K562 (cell line): ENCODE measurements at regions not wholly inside any gene's neighbourhood (a gene's known extent, or its start where the extent isn't known, plus 50 kb on each side); places are given as distances from the start of the nearest gene placed in this dataset.

Experiments used
- ATAC-seq: fragments of 200-7000 bp; cut with Tn5 transposase; 3 replicates; pipeline ENCODE4 v1.9.1; 2020; ENCODE audit warnings: moderate library complexity
- BruUV-seq: library from RNA; stranded (reverse); fragments of 400-500 nt; replicated peaks from 2 replicates; lab custom pipeline; 2021; lab: Mats Ljungman, UMichigan
- CTCF ChIA-PET: fragments of 300-600 bp; formaldehyde crosslinking; extraction: SDS; loops from one replicate; lab custom pipeline; 2021; ENCODE audit warnings: low intra/inter-chr PET ratio; lab: Yijun Ruan, JAX
- POLR2A ChIA-PET: fragments of 300-600, 350-650 bp; sonication (Branson Sonifier 250); formaldehyde crosslinking; extraction: SDS; loops from one replicate; lab custom pipeline; 2021; ENCODE audit warnings: antibody characterized with exemption, inconsistent platforms; lab: Yijun Ruan, JAX
- DNase-seq, 4 experiments: peaks; one replicate each; pipeline versions ENCODE4 v3.0.0 to v3.0.0-alpha.2; 2011 to 2018; ENCODE audit warnings: low spot score in 3 of 4, mixed read lengths in 3 of 4; ENCODE audit errors: extremely low read depth in 1 of 4
- FAIRE-seq: peaks from 2 replicates; lab custom pipeline; 2011; peaks lifted over from hg19 to GRCh38; lab: Jason Lieb, UNC
- H2AFZ ChIP-seq: 2 replicates; pipeline ENCODE4 v1.6.0; 2011; ENCODE audit warnings: low read depth, low read length, control low read depth, inconsistent platforms
- H3K27ac ChIP-seq: fragments of 200-600 bp; 3 replicates; pipeline ENCODE4 v1.8.0; 2011; ENCODE audit warnings: low read depth, mild to moderate bottlenecking, control low read depth, inconsistent platforms, low read length, moderate library complexity, mixed read lengths; ENCODE audit errors: extremely low read depth
- H3K27me3 ChIP-seq, 2 experiments: fragments of 300-600 bp in 1 of 2; 2 replicates in 1 of 2; 3 replicates in 1 of 2; pipeline versions ENCODE4 v1.6.0 to v1.8.0; 2011; ENCODE audit warnings: inconsistent platforms in 2 of 2, low read length in 2 of 2, mild to moderate bottlenecking in 1 of 2, mixed read lengths in 1 of 2, moderate library complexity in 1 of 2; ENCODE audit not compliant: control insufficient read depth in 2 of 2, insufficient read depth in 2 of 2
- H3K36me3 ChIP-seq: fragments of 300-600 bp; 3 replicates; pipeline ENCODE4 v1.8.0; 2011; ENCODE audit warnings: mild to moderate bottlenecking, low read length, inconsistent platforms; ENCODE audit not compliant: control insufficient read depth, insufficient read depth
- H3K4me1 ChIP-seq, 2 experiments: fragments of 200-600 bp in 1 of 2; replicated peaks in 1 of 2; 2 replicates in 1 of 2; 3 replicates in 1 of 2; pipeline versions ENCODE4 v1.5.1 to v1.8.0; 2011; ENCODE audit warnings: inconsistent platforms in 2 of 2, low read length in 2 of 2, mild to moderate bottlenecking in 1 of 2, mixed read lengths in 1 of 2, moderate library complexity in 1 of 2; ENCODE audit not compliant: control insufficient read depth in 2 of 2, insufficient read depth in 2 of 2
- H3K4me2 ChIP-seq: 2 replicates; pipeline ENCODE4 v1.6.1; 2011; ENCODE audit warnings: low read length, control low read depth, inconsistent platforms, mixed read lengths; ENCODE audit not compliant: insufficient read depth
- H3K4me3 ChIP-seq: fragments of 200-600 bp; sonication (generic), shearing (Covaris generic); 2 replicates; pipeline ENCODE4 v1.5.1; 2016; ENCODE audit warnings: control low read depth, inconsistent platforms
- H3K79me2 ChIP-seq: fragments of 200-600 bp; 3 replicates; pipeline ENCODE4 v1.8.0; 2011; ENCODE audit warnings: low read length, inconsistent platforms; ENCODE audit not compliant: control insufficient read depth, insufficient read depth
- H3K9ac ChIP-seq, 2 experiments: 2 replicates each; pipeline versions ENCODE4 v1.6.0 to v1.6.1; 2011; ENCODE audit warnings: low read depth in 2 of 2, low read length in 2 of 2, control low read depth in 1 of 2, inconsistent platforms in 1 of 2, mild to moderate bottlenecking in 1 of 2, mixed read lengths in 1 of 2; ENCODE audit not compliant: insufficient read depth in 1 of 2
- H3K9me1 ChIP-seq: one replicate; pipeline ENCODE4 v1.6.0; 2011; ENCODE audit warnings: inconsistent platforms, mild to moderate bottlenecking, low read length, moderate library complexity; ENCODE audit not compliant: control insufficient read depth, insufficient read depth
- H3K9me3 ChIP-seq: replicated peaks from 2 replicates; pipeline ENCODE4 v1.5.1; 2011; ENCODE audit warnings: low read depth, low read length, inconsistent platforms; ENCODE audit not compliant: control insufficient read depth, insufficient read depth
- H4K20me1 ChIP-seq: replicated peaks from 2 replicates; pipeline ENCODE4 v1.6.1; 2011; ENCODE audit warnings: low read length, inconsistent platforms, mixed read lengths; ENCODE audit not compliant: control insufficient read depth, insufficient read depth
- CXXC5 ChIP-seq: fragments of 250-450 bp; sonication (Bioruptor Pico); IDR thresholded peaks from 2 replicates; pipeline ENCODE4 v1.8.0; 2022; ENCODE audit warnings: inconsistent platforms, mild to moderate bottlenecking, moderate library complexity
- FOXK2 ChIP-seq, 2 experiments: fragments of 450-650 bp; IDR thresholded peaks in 1 of 2; conservative IDR thresholded peaks in 1 of 2; 2 replicates each; pipeline ENCODE4 v1.6.1; 2016; ENCODE audit warnings: low read depth in 2 of 2, mild to moderate bottlenecking in 1 of 2
- MXI1 ChIP-seq: IDR thresholded peaks from 2 replicates; pipeline ENCODE4 v1.6.1; 2011; ENCODE audit warnings: low read depth, mild to moderate bottlenecking, improper control_type of control experiment, low read length
- NFE2L1 ChIP-seq: fragments of 450-650 bp; IDR thresholded peaks from 2 replicates; pipeline ENCODE4 v1.6.1; 2016; ENCODE audit warnings: missing genetic modification characterization, low read depth, mild to moderate bottlenecking, missing compliant biosample characterization, moderate library complexity, borderline replicate concordance
- POU5F1 ChIP-seq: fragments of 150-350 bp; IDR thresholded peaks from 2 replicates; pipeline ENCODE4 v1.6.1; 2014; ENCODE audit warnings: borderline replicate concordance, low read length, low read depth, mild to moderate bottlenecking; ENCODE audit not compliant: partially characterized antibody
- PURB ChIP-seq: sonication (generic); formaldehyde crosslinking; IDR thresholded peaks from 2 replicates; pipeline ENCODE4 v1.9.0; 2021; ENCODE audit warnings: low read depth, mild to moderate bottlenecking, missing genetic modification reagents
- TFE3 ChIP-seq: fragments of 450-650 bp; formaldehyde crosslinking; IDR thresholded peaks from 2 replicates; pipeline ENCODE4 v1.4.0; 2020; ENCODE audit warnings: mild to moderate bottlenecking, mixed read lengths
- XRCC4 ChIP-seq: IDR thresholded peaks from one replicate; pipeline ENCODE4 v1.6.1; 2011; ENCODE audit not compliant: insufficient read depth, insufficient read length; ENCODE audit errors: extremely low read depth
- ZNF696 ChIP-seq: fragments of 250-450 bp; sonication (Bioruptor Pico); conservative IDR thresholded peaks from 2 replicates; pipeline ENCODE4 v1.4.0; 2020; ENCODE audit warnings: mild to moderate bottlenecking, moderate library complexity
- WGBS: fragments of 100-300 bp; shearing (Covaris generic); methylation state at CpG from one replicate; pipeline ENCODE4 v1.1.6; 2016; ENCODE audit warnings: low coverage, mixed read lengths; ENCODE audit not compliant: insufficient coverage; ENCODE audit errors: missing lambda C conversion rate; 5-methylcytosine and 5-hydroxymethylcytosine counted together
- in situ Hi-C: fragments of 300-500 bp; cut with MboI; formaldehyde crosslinking; loops from 4 replicates; pipeline ENCODE4 v1.15.0; 2018; ENCODE audit warnings: inconsistent platforms, mixed read lengths
- intact Hi-C: fragments of 100-400 bp; cut with micrococcal nuclease; formaldehyde crosslinking; loops from 2 replicates; pipeline ENCODE4 v1.14.2; 2022

DNA sequence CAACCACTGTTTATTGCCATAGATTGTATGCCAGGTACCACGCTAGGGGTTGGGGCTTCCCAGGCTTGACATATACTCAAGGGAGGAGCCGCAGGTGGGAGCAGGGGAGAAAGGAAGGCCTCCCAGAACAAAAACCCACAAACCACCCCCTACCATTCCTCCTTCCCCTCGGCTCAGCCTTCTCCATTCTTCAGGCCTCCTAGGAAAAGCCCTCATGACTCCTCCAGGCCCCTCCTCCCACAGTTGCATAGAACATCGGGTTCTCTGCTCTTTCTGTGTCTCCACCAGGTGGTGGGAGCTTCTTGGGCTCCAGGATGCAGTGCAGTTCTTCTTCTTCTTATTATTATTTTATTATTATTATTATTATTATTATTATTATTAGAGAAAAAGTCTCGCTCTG lies 80.3 kb downstream of the ZFP36L2 start:
- in situ Hi-C loops, result loop anchor here (25.0 kb wide), 1 partner anchor 309 kb away; no protein-coding TSS in a partner anchor
- H3K27me3 ChIP-seq, result no peaks in the 10 kb centered on the region; a peak in 1 of 5 replicates
- H2AFZ ChIP-seq, result no peak overlapping the region
- H3K4me2 ChIP-seq, result no peak overlapping the region
- no peaks in the 10 kb centered on the region for H4K20me1 ChIP-seq
- CTCF ChIA-PET, result no interaction called here
- no peak overlapping the region; a peak in 1 of 4 replicates for H3K9ac ChIP-seq
- H3K9me3 ChIP-seq, result no peaks in the 10 kb centered on the region
- H3K79me2 ChIP-seq, result no peaks in the 10 kb centered on the region
- FAIRE-seq, result no peak
- H3K4me1 ChIP-seq, result peaks cover 0 to 5% of the 10 kb centered on the region in 2 experiments; a peak in 2 of 5 replicates
- no peaks in the 10 kb centered on the region for H3K9me1 ChIP-seq
- H3K4me3 ChIP-seq, result no peak overlapping the region
- no peak overlapping the region for H3K27ac ChIP-seq
- no TSS peak for BruUV-seq
- 58% methylated on average over 5 of the region's 5 CpGs for WGBS
- no peaks in the 10 kb centered on the region for H3K36me3 ChIP-seq
- ATAC-seq, result no peak
- POLR2A ChIA-PET, result no interaction called here
- intact Hi-C loops, result no loop called here
- TF ChIP-seq MXI1, result no peak
- no peak for TF ChIP-seq POU5F1
- no peak for TF ChIP-seq XRCC4
- no peak for TF ChIP-seq CXXC5 (CRISPR knock-in tag)
- no peak for TF ChIP-seq NFE2L1 (tag)
- TF ChIP-seq TFE3 (CRISPR knock-in tag), result no peak
- TF ChIP-seq ZNF696, result no peak
- no peak for TF ChIP-seq FOXK2 (conservative IDR thresholded peaks at IDR 0.05 in 1 of 2, IDR thresholded peaks at IDR 0.05 in 1 of 2; ENCODE audit: low read depth in 2 of 2)
- no peak for TF ChIP-seq PURB (CRISPR knock-in tag)
- TF ChIP-seq, all 486 proteins: peak for 0
- DNase-seq, result no peak
